H1 (cell line): ENCODE measurements at regions not wholly inside any gene's neighbourhood (a gene's known extent, or its start where the extent isn't known, plus 50 kb on each side); places are given as distances from the start of the nearest gene placed in this dataset.
"Not testable (repeated sequence)": the region's sequence is repeated elsewhere in the genome, so short reads cannot be mapped to it uniquely, and the experiment has no call there.

Experiments
- BRCA1 ChIP-seq: IDR thresholded peaks from 2 replicates; pipeline ENCODE4 v1.6.1; 2012; ENCODE audit warnings: low read depth, low read length, improper control_type of control experiment
- CTCF ChIP-seq, 3 experiments: IDR thresholded peaks; 1 replicate in 2 of 3; 2 replicates in 1 of 3; pipeline versions ENCODE4 v1.5.1 to v1.6.1; 2011; ENCODE audit warnings: low read length in 3 of 3, mild to moderate bottlenecking in 3 of 3, inconsistent platforms in 2 of 3, low read depth in 1 of 3, moderate library complexity in 1 of 3; ENCODE audit not compliant: insufficient read depth in 1 of 3; ENCODE audit errors: control extremely low read depth in 1 of 3
- E2F6 ChIP-seq: IDR thresholded peaks from 2 replicates; pipeline ENCODE4 v1.6.1; 2012; ENCODE audit warnings: inconsistent platforms
- EGR1 ChIP-seq: IDR thresholded peaks from 2 replicates; pipeline ENCODE4 v1.6.1; 2011; ENCODE audit warnings: low read depth, low read length, borderline replicate concordance
- JUN ChIP-seq: IDR thresholded peaks from 2 replicates; pipeline ENCODE4 v1.6.1; 2011; ENCODE audit warnings: low read depth, mild to moderate bottlenecking, improper control_type of control experiment, low read length
- NRF1 ChIP-seq: IDR thresholded peaks from 2 replicates; pipeline ENCODE4 v1.6.1; 2011; ENCODE audit warnings: mild to moderate bottlenecking, low read depth, low read length, improper control_type of control experiment
- POLR2A ChIP-seq, 2 experiments: IDR thresholded peaks; 1 replicate in 1 of 2; 2 replicates in 1 of 2; pipeline ENCODE4 v1.6.1; 2011; ENCODE audit warnings: low read depth in 2 of 2, low read length in 2 of 2, mild to moderate bottlenecking in 2 of 2; ENCODE audit errors: control extremely low read depth in 1 of 2
- RFX5 ChIP-seq: IDR thresholded peaks from 2 replicates; pipeline ENCODE4 v1.6.1; 2011; ENCODE audit warnings: low read depth, low read length, improper control_type of control experiment, borderline replicate concordance
- TCF12 ChIP-seq: IDR thresholded peaks from 2 replicates; pipeline ENCODE4 v1.6.1; 2011; ENCODE audit warnings: low read depth, mild to moderate bottlenecking, low read length
- USF2 ChIP-seq: IDR thresholded peaks from 2 replicates; pipeline ENCODE4 v1.6.1; 2011; ENCODE audit warnings: low read length, improper control_type of control experiment
- YY1 ChIP-seq: IDR thresholded peaks from 2 replicates; pipeline ENCODE4 v1.6.1; 2011; ENCODE audit warnings: low read depth, mild to moderate bottlenecking, low read length

GRCh38 chr21:17398954-17399353 is 113.9 kb upstream of the CXADR start:
- not testable (repeated sequence) for TF ChIP-seq E2F6; NRF1; USF2; CTCF (IDR thresholded peaks at IDR 0.05; ENCODE audit: control extremely low read depth in 1 of 3, insufficient read depth in 1 of 3, low read depth in 1 of 3, low read length in 3 of 3); BRCA1; EGR1; YY1; RFX5; POLR2A (IDR thresholded peaks at IDR 0.05; ENCODE audit: control extremely low read depth in 1 of 2, low read depth in 2 of 2, low read length in 2 of 2); TCF12; JUN
